ENCODE measurements at regions not wholly inside any gene's neighbourhood (a gene's known extent, or its start where the extent isn't known, plus 50 kb on each side); places are given as distances from the start of the nearest gene placed in this dataset.
A peak's percentile ranks its signal among the peaks of the same experiment; 100 is the strongest.

- DNase-seq (ENCODE audit: low spot score in 2 of 2), result no peak
- TF ChIP-seq, protein P1, sequence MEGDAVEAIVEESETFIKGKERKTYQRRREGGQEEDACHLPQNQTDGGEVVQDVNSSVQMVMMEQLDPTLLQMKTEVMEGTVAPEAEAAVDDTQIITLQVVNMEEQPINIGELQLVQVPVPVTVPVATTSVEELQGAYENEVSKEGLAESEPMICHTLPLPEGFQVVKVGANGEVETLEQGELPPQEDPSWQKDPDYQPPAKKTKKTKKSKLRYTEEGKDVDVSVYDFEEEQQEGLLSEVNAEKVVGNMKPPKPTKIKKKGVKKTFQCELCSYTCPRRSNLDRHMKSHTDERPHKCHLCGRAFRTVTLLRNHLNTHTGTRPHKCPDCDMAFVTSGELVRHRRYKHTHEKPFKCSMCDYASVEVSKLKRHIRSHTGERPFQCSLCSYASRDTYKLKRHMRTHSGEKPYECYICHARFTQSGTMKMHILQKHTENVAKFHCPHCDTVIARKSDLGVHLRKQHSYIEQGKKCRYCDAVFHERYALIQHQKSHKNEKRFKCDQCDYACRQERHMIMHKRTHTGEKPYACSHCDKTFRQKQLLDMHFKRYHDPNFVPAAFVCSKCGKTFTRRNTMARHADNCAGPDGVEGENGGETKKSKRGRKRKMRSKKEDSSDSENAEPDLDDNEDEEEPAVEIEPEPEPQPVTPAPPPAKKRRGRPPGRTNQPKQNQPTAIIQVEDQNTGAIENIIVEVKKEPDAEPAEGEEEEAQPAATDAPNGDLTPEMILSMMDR (IDR thresholded peaks at IDR 0.05), result no peak
- TF ChIP-seq EP300 (IDR thresholded peaks at IDR 0.05), result no peak
- TF ChIP-seq POLR2A (IDR thresholded peaks at IDR 0.05), result no peak
- WGBS, 2 donors, result 50 to 65% methylated on average over 2 of the region's 2 CpGs
- Histone ChIP-seq H3K4me3 (no peak overlapping the region), H3K4me1 (no peaks in the 10 kb centered on the region), H3K27me3 (no peaks in the 10 kb centered on the region), H3K36me3 (no peaks in the 10 kb centered on the region), H3K9me3 (no peaks in the 10 kb centered on the region), H3K27ac (no peak overlapping the region)
Measured at GRCh38 chr3:87358066-87358465, 81.7 kb upstream of the POU1F1 start.

DNA sequence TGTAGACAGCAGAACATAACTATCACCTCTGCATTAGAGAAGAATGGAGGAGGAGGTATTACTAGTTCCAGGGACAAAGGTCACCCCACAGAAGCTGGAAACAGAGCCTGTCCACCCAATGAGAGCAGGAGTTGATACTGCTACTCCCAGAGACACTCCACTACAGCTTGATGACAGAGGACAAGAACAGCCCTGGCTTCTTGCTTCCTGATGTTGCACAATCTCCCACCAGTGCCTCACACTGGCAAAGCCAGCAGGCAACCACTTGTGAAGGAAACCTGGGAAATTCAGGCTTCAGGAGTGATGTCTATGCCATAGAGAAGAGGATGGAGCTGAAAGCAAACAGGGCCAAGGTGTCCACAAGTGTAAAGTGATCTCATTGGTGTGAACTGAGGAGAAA is 78.0 kb upstream of the POU1F1 start:
- DNase-seq (ENCODE audit: low spot score in 2 of 2), result no peak
- no peak for TF ChIP-seq EP300 (IDR thresholded peaks at IDR 0.05)
- TF ChIP-seq POLR2A (IDR thresholded peaks at IDR 0.05), result no peak
- TF ChIP-seq, protein P1 (IDR thresholded peaks at IDR 0.05), result no peak
- no peak overlapping the region for H3K27ac ChIP-seq
- peaks cover 0 to 5% (median 0%) of the 10 kb centered on the region in 4 donors for H3K4me1 ChIP-seq
- H3K36me3 ChIP-seq, result no peaks in the 10 kb centered on the region
- H3K4me3 ChIP-seq, result no peak overlapping the region
- H3K27me3 ChIP-seq, result no peaks in the 10 kb centered on the region
- no peaks in the 10 kb centered on the region for H3K9me3 ChIP-seq

DNA sequence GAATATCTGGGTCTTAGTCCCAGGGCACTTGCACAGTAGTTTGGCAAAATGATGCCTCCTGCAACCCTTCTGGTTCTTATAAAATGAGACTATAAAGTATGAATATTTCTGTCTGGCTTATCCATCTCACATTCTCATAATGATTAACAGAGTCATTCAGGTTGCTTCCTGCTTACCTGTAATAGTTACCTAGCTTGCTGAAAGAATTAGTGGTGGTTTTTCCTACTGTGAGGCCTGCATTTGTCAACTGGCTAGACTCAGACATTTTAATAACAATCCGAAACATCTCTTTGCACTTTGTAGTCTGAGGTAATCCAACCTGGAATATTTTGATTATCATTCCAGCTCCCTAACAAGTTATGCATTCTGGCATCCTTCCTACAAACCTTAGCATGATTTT is 75.6 kb upstream of the POU1F1 start:
- DNase-seq (ENCODE audit: low spot score in 2 of 2), result no peak
- no peaks in the 10 kb centered on the region for H3K9me3 ChIP-seq
- no peaks in the 10 kb centered on the region for H3K27me3 ChIP-seq
- peaks cover 0 to 5% (median 0%) of the 10 kb centered on the region in 4 donors for H3K4me1 ChIP-seq
- TF ChIP-seq POLR2A (IDR thresholded peaks at IDR 0.05), result no peak
- no peak for TF ChIP-seq EP300 (IDR thresholded peaks at IDR 0.05)
- TF ChIP-seq, protein P1 (IDR thresholded peaks at IDR 0.05), result no peak
- H3K36me3 ChIP-seq, result no peaks in the 10 kb centered on the region
- H3K4me3 ChIP-seq, result no peak overlapping the region
- no peak overlapping the region for H3K27ac ChIP-seq
- 91 to 100% methylated on average over 1 of the region's 1 CpG for WGBS, 2 donors

DNA sequence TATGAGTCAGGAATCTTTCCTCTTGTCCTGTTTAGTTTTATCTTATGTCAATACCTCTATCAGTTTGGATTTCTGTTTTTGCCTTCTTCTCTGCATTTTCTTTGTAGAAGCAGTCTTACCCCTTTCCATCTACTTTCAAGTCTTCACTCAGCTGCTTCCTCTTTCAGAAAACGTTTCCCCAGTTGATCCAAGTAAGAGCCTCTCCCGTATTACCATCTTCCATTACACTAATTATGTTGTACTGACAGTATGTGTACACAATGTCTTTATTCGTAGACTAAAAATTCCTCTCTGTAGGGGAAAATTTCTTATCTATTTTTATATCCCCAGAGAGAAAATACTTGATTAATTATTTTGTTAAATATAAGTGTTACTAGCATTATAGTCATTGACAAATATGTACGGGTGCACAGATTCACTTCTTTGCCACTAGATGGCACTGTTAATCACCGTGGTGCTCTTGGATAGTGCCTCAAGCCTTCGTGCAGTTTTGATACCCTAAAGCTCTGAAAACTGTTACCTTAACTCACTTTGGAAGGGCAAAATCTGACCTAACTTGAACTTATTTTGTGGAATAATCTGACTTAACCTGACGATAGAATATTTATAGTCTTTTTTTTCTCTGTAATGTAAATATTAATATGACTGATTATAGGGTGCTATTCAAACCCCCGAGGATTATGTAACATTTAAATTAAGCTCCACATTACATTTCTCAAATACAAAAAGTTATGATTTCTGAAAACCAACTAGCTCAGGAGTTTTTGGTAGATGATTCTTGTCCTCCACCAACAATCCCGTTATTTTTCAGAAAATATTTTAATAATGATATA is 74.2 kb upstream of the POU1F1 start:
- Histone ChIP-seq H3K27ac (no peak overlapping the region), H3K4me1 (peaks cover 0 to 5% (median 0%) of the 10 kb centered on the region in 4 donors), H3K36me3 (no peaks in the 10 kb centered on the region), H3K27me3 (no peaks in the 10 kb centered on the region), H3K4me3 (no peak overlapping the region), H3K9me3 (no peaks in the 10 kb centered on the region)
- WGBS, 2 donors, result 21% methylated on average over 9 of the region's 9 CpGs
- TF ChIP-seq, protein P1 (IDR thresholded peaks at IDR 0.05), result peak; percentile 58 to 89 (median 80)
- no peak for TF ChIP-seq EP300 (IDR thresholded peaks at IDR 0.05)
- TF ChIP-seq POLR2A (IDR thresholded peaks at IDR 0.05), result no peak
- no peak for DNase-seq (ENCODE audit: low spot score in 2 of 2)

DNA sequence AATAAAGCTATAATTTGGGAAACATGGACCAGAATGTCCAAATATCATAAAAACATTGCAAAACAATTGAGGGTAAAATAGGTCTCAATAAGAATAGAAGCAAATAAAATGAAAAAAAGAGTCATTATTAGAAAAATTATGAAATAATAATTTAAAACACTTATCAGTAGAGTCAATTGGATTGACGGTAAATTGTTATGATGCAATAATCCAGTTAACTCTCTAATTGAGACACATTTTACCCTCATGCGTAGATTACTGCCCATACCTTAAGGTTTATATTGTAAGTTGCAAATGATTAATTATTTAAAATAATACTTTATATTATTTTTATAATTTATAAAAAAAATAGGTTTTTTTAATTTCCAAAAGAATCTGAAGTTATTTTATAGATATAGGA is 73.4 kb upstream of the POU1F1 start:
- H3K27ac ChIP-seq, result no peak overlapping the region
- 91 to 97% methylated on average over 2 of the region's 2 CpGs for WGBS, 2 donors
- H3K36me3 ChIP-seq, result no peaks in the 10 kb centered on the region
- no peaks in the 10 kb centered on the region for H3K9me3 ChIP-seq
- peaks cover 0 to 5% (median 0%) of the 10 kb centered on the region in 4 donors for H3K4me1 ChIP-seq
- no peak for DNase-seq (ENCODE audit: low spot score in 2 of 2)
- H3K4me3 ChIP-seq, result no peak overlapping the region
- TF ChIP-seq EP300 (IDR thresholded peaks at IDR 0.05) (no peak), POLR2A (IDR thresholded peaks at IDR 0.05) (no peak)
- TF ChIP-seq, protein P1 (IDR thresholded peaks at IDR 0.05), result no peak
- H3K27me3 ChIP-seq, result no peaks in the 10 kb centered on the region
